Mucosa of gallbladder (tissue), 1 donor: ENCODE measurements at regions not wholly inside any gene's neighbourhood (a gene's known extent, or its start where the extent isn't known, plus 50 kb on each side); places are given as distances from the start of the nearest gene placed in this dataset.

Experiments used
- DNase-seq: peaks from one replicate; pipeline ENCODE4 v3.0.0-alpha.2; 2020; ENCODE audit warnings: low spot score
- donor health status: DM: no; HTN: no; CAD: no.

- DNase-seq = no peak
Observed at GRCh38 chr9:90343991-90344390, 298.6 kb downstream of the DIRAS2 start.

- DNase-seq = no peak
Observed at GRCh38 chr9:90365666-90366065, 277.0 kb downstream of the DIRAS2 start.

- DNase-seq = no peak
Observed at GRCh38 chr9:90368241-90368640, 274.4 kb downstream of the DIRAS2 start.

DNA sequence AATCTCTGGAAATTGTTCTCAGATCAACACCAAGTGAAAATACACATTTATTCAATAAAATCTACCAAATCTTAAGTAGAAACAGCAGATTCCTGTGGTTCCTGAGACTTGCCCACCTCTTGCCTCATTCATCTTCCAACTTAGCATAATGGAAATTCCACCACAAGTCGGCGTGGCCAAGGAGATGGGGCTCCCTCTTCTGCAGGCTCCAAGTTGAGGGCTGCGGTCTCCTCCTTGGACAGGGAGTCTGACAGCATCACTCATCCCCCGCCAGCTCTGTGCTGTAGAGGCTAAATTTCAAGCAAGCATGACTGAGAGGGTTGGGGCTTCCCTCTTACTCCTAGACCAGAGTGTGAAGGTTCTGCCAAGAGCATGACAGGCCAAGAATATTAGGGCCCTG lies 273.7 kb downstream of the DIRAS2 start:
- DNase-seq = no peak

- DNase-seq = no peak
Observed at GRCh38 chr9:90379771-90380170, 262.9 kb downstream of the DIRAS2 start.

DNA sequence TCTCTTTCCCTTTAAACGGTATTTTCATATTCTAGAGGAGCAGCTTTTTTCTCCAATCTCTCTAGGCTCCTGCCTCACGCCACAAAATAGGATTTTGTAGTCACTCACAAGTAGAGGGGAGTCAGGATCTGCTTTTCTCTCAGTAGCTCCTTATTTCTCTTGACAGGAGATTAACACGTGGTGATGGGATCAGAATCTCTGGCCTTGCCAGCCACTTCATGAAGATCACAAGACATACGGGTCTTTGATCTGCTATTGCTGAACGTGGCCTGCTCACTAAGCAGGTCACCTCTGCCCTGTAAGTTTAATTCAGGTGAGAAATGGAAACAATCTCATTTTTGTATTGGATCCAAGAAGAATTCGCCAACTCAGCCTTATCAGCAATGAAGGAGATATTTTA lies 257.5 kb downstream of the DIRAS2 start:
- DNase-seq = no peak

DNA sequence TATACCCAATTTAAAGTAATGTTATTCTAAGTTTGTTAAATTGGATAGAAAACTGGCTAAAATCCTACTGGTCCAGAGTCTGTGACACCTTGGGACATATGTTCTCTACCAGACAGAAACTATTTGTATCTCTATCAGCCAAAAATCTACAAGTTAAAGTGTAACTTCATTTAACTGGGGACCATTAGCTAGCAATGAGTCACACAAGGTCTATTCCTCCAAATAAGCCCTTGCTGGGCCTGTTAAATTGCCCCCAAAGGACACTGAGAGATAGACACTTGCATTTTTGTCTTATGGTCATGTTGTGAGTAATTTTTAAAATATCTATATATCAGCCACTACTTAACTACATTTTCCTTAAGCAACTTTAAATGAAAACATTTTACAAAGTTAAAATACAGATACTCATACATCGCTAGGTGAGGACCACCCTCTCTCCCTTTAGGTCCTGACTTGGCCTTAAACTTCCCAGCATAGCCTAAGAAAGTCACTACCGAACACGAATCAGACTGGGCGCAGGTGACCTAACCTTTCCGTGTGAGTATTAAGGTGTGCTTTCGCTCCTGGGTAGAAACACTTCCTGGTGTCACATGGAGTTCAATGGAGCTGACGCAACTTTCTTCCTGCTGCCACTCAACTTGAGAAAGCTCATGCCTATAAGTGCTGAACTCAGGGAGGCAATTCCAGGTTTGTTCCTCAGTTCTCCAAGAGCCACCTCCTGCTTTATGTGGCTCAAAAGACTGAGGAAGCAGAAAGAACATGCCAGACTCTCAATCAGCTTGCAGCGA lies 249.1 kb downstream of the DIRAS2 start:
- peak; percentile 60 for DNase-seq

GRCh38 chr9:90394871-90395270 lies 247.8 kb downstream of the DIRAS2 start:
- DNase-seq = no peak

DNA sequence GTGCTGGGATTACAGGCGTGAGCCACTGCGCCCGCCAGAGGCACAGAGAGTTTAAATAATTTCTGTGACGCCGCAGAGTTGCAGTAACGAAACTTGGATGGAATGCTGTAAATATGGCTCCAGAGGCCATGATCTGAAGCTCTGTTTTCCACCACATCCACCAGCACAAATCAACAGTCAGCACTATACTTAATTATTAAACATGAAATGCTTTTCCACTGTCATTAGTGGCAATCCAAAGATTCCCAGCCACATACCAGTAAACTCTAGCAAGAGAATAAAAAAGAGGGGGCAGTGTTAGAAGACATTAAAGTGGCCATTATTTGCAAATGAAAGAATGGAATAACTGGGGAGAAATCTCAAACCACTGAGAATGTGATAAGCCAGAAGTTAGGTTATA lies 242.5 kb downstream of the DIRAS2 start:
- DNase-seq = no peak

DNA sequence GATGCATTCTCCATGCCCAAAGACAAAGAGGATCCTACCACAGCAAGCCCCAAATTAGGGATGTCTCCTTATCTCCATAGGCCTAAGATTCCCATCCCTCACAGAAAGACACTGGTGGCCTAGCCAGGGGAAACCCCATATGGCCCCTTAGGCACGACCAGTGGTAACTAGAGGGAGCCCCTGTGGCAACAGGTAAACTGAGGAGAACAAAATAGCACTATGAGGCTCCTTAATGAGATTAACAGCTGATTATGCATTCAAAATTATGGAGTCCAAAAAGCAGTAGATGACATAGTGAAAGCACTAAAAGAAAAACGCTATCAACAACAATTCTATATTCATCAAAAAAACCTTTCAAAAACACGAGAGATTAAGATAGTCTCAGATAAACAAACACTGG lies 234.0 kb downstream of the DIRAS2 start:
- no peak for DNase-seq

- DNase-seq = no peak
Observed at GRCh38 chr9:90419221-90419851, 223.3 kb downstream of the DIRAS2 start.

- no peak for DNase-seq
Observed at GRCh38 chr9:90420211-90420610, 222.4 kb downstream of the DIRAS2 start.

DNA sequence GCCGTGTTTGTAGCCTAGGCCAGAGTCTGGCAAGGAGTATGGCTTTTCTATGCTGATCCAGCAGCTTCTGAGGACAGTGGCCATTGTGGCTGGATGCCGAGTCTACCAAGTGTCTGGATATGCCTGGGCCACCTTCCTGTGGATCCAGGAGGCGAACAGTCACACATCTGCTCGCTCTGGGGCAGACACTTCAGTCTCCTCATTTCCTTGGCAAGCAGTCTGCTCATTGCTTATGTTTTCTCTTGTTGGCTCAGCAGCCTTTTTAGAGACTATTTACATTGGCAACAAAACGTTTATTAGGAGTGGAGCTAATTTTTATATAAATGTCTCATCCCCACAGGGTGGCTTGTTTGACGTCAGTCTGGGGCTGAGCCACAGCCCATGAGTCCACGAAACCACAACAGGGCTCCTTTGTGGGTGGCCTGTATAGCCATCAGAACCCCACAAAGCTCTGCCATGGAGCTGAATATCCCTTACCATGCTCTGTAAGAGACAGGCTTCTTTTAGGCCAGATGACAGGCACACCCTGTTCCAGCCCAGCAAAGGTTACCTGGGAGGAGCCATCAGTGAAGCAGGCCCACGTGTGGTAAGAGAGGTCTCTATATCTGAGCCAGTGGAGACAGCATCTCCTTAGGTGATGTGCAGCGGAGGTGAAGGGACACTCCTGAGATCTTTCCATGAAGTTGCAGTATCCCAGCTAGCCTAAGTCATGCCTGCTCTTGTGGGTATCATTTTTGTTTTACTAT lies 221.7 kb downstream of the DIRAS2 start:
- no peak for DNase-seq

DNA sequence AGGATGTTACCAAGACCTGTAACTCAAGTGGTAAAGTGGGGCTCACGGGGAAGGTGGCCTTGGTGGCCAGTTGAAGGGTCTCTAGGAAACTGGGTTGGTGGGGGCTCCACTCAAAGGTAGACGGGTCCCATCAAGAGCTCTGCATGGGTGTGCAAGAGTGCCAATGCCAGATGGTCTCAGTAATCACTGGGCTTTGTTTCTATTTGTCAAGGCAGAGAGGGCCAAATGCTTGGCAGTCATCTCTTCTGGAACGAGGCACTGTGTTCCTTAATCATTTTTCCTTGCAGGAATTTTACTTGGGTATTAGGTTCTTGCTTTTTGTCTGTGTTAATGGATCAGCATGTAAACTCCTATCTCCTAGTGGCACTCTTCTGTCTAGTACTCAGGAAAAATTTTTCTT lies 220.8 kb downstream of the DIRAS2 start:
- DNase-seq = no peak

DNA sequence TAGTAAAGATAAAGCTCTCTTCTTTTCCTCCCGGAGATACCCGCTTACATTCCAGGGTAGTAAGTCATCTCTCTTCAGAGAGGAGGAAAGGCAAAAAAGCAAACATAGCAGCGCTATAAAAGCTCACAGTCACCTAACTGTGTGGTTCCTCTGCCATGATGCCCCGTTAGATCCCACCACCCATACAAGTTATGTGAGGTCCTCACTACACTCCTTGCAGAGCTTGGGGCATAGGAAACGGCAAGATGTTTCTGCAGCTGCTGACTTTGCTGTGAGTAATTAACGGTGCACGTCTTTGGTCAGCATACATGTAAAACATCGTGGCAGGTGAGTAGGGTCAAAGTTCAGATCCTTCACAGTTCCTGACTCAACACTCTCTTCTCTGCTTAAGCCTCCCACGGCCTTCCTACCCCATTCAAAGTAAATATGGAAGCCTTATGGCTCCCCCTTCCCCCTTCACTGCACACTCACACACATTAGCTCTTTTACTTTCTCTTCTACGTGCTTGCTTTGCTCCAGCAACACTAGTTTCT lies 218.9 kb downstream of the DIRAS2 start:
- no peak for DNase-seq

DNA sequence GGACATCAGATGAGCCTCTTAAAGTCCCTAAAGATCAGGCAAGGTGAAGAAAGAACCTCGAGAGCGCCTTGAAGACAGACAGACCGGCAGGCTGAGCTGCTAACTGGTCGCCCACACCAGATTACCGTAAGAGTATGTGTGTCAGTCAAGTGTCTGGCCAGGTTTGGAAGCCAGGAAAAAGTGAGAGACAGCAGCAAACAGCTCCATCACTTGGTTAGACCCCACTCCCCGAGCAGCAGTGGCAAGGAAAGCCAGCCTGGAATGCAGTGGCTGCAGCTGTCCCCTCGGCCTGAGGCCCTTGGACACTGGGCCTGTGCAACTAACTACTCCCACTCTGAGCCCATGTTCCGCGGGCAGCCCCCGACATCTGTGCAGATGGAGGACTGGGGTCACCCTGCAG lies 214.1 kb downstream of the DIRAS2 start:
- DNase-seq = no peak

DNA sequence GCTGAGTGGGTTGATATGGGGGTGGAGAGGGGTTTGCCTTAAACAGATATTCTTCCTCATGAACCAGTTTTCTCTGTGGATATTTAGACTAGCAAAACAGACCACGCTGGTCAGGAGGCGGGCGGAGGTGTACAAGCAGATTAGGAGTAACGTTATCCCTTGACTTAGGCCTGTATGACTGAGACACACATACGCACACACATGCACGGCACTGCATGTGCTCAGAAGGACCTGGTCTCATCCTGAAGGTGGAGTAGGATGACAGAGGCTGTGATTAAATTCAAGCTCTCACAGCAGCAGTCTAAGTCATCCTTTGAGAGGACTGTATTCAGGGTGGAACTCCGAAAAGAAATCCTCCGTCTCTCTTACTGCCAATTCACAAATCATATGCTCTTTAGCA lies 209.7 kb downstream of the DIRAS2 start:
- DNase-seq = no peak

DNA sequence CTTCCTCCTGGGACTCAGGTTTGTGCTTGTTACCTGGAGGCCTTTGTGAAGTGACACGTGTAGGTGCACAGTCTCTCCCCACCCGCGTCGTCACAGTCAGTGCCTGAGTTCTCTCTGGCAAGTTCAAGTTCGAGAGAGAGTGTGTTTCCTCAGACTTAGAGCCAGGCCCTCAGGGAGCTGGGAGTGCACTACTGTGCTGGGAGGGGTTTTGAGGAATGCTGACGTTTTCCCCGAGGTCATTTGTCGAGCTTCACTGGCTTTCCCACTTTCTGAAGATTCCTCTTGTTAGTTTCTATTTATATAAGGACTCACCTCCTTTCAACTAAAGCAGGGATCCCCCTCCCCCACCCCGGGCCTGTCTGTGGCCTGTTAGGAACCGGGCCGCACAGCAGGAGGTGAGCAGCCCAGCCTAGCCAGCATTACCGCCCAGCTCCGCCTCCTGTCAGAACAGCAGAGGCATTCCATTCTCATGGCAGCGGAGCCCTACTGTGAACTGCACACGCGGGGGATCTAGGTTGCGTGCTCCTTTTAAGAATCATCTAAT lies 209.2 kb downstream of the DIRAS2 start:
- peak; percentile 34 for DNase-seq

- peak; percentile 48 for DNase-seq
Observed at GRCh38 chr9:90441814-90442213, 200.8 kb downstream of the DIRAS2 start.

- DNase-seq = no peak
Observed at GRCh38 chr9:90442723-90443122, 199.9 kb downstream of the DIRAS2 start.

DNA sequence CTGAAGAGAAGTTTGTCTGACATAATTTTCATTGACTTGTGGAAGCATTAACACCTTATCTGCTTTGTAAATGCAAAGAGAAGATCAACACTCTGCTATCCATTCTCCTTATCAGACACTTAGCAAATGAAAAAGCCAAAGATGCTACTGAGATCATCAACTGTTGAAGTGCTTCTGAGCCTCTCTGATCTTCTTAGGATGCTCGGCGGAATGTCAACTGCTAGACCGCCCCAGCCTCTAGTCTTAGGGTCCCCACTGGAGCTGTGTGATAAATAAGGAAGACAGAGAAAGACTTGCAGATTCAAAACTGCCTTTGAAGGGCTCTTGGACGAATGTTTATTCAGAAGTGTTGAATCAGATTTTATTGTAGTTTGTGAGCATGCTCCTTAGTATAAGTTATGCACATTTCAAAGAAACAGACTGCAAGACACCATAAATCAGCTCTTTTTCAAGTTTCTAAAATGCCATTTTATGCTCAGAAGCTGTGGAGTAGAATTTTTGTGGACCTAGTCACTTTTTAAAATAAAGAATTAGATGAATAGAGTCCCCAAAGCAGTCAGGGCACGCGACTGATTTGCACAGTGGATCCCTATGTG lies 197.9 kb downstream of the DIRAS2 start:
- DNase-seq = no peak

GRCh38 chr9:90445391-90445790 lies 197.2 kb downstream of the DIRAS2 start:
- no peak for DNase-seq
